ENCODE measurements at regions not wholly inside any gene's neighbourhood (a gene's known extent, or its start where the extent isn't known, plus 50 kb on each side); places are given as distances from the start of the nearest gene placed in this dataset.

DNA sequence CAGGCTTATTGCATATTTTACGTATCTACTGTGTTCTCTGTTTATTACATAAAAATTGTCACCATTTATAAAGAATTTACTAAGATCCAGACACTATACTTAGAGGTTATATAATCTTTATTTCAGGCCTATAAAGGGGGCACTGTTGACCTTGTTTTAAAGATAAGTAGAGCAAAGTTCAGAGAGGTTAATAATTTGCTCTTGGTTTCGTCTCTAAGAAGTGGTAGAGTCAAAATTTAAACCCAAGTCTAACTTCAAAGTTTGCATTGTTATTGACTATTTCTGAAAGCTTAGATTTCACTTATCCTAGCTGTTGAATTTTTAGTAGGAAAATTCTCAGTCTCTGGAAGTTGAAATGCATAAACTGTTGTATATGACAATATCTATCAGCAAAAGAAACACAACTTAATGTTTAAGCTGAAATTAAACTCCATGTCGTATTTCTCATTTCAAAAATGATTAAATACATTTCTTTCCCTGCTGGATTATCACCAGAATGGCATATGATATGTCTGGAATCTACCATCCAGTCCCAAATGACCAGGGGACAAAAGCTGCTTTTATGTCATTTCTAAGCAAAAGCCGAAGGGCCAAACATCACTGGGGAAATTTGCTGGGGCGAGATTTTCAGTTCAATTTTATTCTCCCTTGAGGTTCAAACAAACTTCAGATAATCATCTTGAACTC is 138.4 kb downstream of the SLC7A11 start:
- no peak overlapping the region for H3K27ac ChIP-seq

DNA sequence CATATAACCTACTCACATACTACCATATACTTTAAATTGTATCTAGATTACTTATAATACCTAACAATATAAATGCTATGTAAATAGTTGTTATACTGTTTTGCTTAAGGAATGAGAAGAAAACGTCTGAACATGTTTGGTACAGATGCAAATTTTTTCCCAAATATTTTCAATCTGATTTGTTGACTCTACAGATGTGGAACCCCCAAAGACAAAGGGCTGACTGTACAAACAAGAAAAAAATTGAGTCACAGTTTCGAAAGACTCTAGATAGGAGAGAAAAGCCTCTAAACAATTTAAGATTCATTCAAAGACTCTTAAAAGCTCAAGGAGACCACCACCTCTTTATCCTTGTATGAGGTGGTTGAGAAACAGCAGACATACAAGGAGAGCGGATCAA is 142.8 kb downstream of the SLC7A11 start:
- no peak for TF ChIP-seq ZFX (IDR thresholded peaks at IDR 0.05)
- TF ChIP-seq, protein P1, sequence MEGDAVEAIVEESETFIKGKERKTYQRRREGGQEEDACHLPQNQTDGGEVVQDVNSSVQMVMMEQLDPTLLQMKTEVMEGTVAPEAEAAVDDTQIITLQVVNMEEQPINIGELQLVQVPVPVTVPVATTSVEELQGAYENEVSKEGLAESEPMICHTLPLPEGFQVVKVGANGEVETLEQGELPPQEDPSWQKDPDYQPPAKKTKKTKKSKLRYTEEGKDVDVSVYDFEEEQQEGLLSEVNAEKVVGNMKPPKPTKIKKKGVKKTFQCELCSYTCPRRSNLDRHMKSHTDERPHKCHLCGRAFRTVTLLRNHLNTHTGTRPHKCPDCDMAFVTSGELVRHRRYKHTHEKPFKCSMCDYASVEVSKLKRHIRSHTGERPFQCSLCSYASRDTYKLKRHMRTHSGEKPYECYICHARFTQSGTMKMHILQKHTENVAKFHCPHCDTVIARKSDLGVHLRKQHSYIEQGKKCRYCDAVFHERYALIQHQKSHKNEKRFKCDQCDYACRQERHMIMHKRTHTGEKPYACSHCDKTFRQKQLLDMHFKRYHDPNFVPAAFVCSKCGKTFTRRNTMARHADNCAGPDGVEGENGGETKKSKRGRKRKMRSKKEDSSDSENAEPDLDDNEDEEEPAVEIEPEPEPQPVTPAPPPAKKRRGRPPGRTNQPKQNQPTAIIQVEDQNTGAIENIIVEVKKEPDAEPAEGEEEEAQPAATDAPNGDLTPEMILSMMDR (conservative IDR thresholded peaks at IDR 0.05): no peak
- H3K27ac ChIP-seq: no peak overlapping the region

More for the DNA sequence above, 138.4 kb downstream of the SLC7A11 start:
- TF ChIP-seq, protein P1 (conservative IDR thresholded peaks at IDR 0.05): no peak
- TF ChIP-seq ZFX (IDR thresholded peaks at IDR 0.05): no peak

DNA sequence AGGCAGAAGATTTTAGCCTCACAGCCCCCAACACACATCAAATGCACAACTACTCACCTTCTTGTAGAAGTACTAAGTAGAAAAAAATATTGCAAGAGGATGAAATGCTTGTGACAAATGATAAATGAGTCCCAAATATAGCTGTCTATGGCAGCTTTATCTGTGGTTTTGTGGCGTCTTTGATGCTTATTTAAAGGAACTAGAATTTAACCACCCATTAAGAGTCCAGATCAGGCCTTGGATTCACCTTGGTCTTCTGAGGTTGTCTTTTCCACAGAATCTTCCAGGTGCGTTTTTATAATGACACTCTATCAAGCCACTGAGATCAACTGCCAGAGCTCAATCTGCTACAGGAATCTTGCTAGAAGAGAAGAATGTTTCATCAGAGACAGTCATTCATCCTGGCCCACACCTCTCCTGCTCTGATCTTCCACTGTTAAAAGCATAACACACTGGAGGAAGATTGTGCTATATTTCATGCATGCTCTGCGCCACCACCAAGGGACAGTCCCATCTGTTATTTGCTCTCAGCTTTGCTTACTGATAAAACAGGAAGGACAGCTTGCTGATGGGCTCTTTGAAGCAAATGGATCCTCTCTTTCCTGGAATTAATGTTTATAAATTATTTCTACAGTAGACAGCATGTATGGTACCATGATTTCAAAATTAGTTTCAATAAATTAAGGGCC is 144.1 kb downstream of the SLC7A11 start:
- TF ChIP-seq, protein P1 (conservative IDR thresholded peaks at IDR 0.05): no peak
- no peak for TF ChIP-seq ZFX (IDR thresholded peaks at IDR 0.05)
- no peak overlapping the region for H3K27ac ChIP-seq

DNA sequence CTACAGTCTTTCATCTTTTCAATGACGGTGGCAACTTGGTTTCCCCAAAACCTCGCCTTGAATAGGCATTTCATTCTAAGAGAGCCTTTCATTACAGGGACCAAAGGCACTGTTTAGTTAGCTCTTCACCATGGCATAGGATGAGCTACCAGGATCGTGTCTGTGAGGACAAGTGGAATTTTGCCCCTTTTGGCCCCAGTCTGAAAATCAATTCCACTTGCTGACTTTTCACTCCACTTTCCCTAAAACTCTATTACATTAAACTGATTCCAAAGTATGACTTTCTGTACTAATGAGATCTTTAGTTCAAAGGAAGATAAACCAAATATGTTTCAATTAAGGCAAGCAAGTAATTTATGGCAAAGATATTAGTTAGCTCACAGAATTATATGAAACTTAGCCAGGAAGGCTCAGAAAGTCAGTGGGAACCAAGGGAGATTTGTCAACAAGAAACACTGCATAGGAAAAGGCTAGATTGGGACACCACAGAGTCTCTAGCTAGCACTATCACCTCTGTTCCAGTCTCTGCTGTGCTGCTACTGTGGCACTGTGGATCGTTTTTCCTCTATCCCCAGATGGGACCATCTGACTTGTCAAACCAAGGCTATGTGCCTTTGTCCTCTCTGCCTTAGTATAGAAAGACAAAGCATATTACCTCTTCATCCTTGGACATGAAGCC is 145.6 kb downstream of the SLC7A11 start:
- TF ChIP-seq, protein P1 (conservative IDR thresholded peaks at IDR 0.05): no peak
- TF ChIP-seq ZFX (IDR thresholded peaks at IDR 0.05): no peak
- no peak overlapping the region for H3K27ac ChIP-seq

DNA sequence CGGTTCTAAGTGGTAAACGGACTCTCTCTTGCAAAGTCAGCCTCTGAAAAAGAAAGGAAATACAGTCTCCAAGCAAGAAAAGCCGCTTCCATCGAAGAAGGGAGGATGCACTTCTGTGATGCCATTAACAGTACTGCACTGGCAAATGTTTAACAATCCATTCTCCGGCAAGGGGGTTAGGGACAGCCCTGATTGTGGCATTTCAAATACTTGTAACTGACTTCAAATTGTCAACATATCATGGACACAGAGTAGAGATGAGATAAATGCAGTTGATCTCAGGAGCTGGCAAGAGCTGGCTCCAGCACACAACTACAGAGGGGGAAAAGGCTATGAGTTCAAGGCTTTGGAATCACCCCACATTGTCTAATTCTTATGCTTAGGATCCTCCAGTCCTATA is 146.8 kb downstream of the SLC7A11 start:
- no peak overlapping the region for H3K27ac ChIP-seq
- TF ChIP-seq, protein P1 (conservative IDR thresholded peaks at IDR 0.05): no peak
- TF ChIP-seq ZFX (IDR thresholded peaks at IDR 0.05): no peak

DNA sequence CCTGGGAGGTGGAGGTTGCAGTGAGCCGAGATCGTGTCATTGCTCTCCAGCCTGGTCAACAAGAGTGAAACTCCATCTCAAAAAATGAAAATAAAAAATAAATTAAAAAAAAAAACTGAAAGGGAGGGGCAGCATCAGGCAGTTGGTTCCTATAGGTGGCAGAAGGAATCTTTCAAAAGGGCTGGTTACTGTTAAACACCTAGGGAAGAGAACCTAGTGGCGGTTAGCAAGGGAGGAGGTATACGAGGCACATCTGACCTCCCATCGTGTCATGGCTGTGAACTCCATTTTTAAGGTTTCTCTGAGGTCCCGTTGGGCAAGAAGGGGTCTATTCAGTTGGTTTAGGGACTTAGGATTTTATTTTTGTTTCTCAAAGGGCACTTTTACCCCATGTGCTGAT is 150.1 kb downstream of the SLC7A11 start:
- TF ChIP-seq ZFX (IDR thresholded peaks at IDR 0.05): no peak
- TF ChIP-seq, protein P1 (conservative IDR thresholded peaks at IDR 0.05): no peak
- no peak overlapping the region for H3K27ac ChIP-seq
